ENCODE measurements at regions not wholly inside any gene's neighbourhood (a gene's known extent, or its start where the extent isn't known, plus 50 kb on each side); places are given as distances from the start of the nearest gene placed in this dataset.
A peak's percentile ranks its signal among the peaks of the same experiment; 100 is the strongest.

GRCh38 chr6:168160506-168161370, 81.7 kb upstream of the FRMD1 start:
- no peak for ATAC-seq (ENCODE audit: low FRiP score)
- TF ChIP-seq CTCF (IDR thresholded peaks at IDR 0.05) = no peak
- no peak for DNase-seq (ENCODE audit: low spot score)

- DNase-seq (ENCODE audit: low spot score) = no peak
- ATAC-seq (ENCODE audit: low FRiP score) = no peak
- no peak for TF ChIP-seq CTCF (IDR thresholded peaks at IDR 0.05)
Measured at GRCh38 chr6:168159506-168159905, 80.5 kb upstream of the FRMD1 start.

- no peak for DNase-seq (ENCODE audit: low spot score)
- ATAC-seq (ENCODE audit: low FRiP score) = no peak
- no peak for TF ChIP-seq CTCF (IDR thresholded peaks at IDR 0.05)
Measured at GRCh38 chr6:168158980-168159349, 80.0 kb upstream of the FRMD1 start.

GRCh38 chr6:168158213-168158979, 79.4 kb upstream of the FRMD1 start:
- ATAC-seq (ENCODE audit: low FRiP score) (no peak), DNase-seq (ENCODE audit: low spot score) (no peak)
- TF ChIP-seq CTCF (IDR thresholded peaks at IDR 0.05) = no peak

- DNase-seq (ENCODE audit: low spot score) (no peak), ATAC-seq (ENCODE audit: low FRiP score) (peak; percentile 82)
Measured at GRCh38 chr6:168157272-168158212, 78.5 kb upstream of the FRMD1 start.

More at GRCh38 chr6:168157272-168158212, 78.5 kb upstream of the FRMD1 start:
- no peak for TF ChIP-seq CTCF (IDR thresholded peaks at IDR 0.05)

Measured in omental fat pad (tissue), 3 donors.